ENCODE measurements at regions not wholly inside any gene's neighbourhood (a gene's known extent, or its start where the extent isn't known, plus 50 kb on each side); places are given as distances from the start of the nearest gene placed in this dataset.
"Not testable (repeated sequence)": the region's sequence is repeated elsewhere in the genome, so short reads cannot be mapped to it uniquely, and the experiment has no call there.

DNA sequence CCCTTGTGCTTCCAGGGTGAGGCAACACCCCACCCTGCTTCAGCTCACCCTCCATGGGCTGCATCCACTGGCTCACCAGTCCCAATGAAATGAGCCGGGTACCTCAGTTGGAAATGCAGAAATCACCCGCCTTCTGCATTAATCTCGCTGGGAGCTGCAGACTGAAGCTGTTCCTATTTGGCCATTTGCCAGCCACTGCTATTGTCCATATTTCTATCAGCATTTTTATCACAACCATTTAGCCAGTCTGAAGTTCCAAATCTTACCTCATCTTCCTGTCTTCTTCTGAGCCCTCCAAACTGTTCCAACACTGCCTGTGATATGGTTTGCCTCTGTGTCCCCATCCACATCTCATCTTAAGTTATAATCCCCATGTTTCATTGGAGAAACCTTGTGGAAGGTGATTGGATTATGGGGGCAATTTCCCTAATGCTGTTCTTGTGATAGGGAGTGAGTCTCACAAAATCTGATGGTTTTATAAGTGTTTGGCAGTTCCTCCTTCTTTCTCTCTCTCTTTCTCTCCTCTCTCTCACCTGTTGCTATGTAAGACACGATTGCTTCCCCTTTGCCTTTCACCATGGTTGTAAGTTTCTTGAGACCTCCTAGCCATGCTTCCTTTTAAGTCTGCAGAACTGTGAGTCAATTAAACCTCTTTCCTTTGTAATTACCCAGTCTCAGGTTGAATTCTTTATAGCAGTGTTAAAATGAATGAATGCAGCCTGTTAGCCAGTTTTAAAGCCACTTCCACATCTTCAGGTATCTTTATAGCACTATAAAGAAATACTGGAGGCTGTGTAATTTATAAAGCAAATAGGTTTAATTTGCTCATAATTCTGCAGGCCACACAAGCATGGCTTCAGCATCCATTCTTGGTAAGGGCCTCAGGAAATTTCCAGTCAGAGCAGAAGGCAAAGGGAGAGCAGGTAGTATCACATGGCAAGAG lies 203.5 kb downstream of the FCRL5 start:
- H3K36me3 ChIP-seq (ENCODE audit: low read depth): no peaks in the 10 kb centered on the region
- H3K4me3 ChIP-seq: no peak overlapping the region
- intact Hi-C loops (cut with micrococcal nuclease; ENCODE audit: unreplicated experiment): no loop called here
- POLR2A ChIA-PET (ENCODE audit: unreplicated experiment): no interaction called here
- H2AFZ ChIP-seq: no peak overlapping the region
- H3F3A ChIP-seq (ENCODE audit: insufficient read depth, low read depth): no peaks in the 10 kb centered on the region
- H3K9me2 ChIP-seq (ENCODE audit: insufficient read depth): no peaks in the 10 kb centered on the region
- H3K4me1 ChIP-seq (replicated peaks; ENCODE audit: insufficient read depth): no peaks in the 10 kb centered on the region
- CTCF ChIA-PET: no interaction called here
- TF ChIP-seq, protein P1, sequence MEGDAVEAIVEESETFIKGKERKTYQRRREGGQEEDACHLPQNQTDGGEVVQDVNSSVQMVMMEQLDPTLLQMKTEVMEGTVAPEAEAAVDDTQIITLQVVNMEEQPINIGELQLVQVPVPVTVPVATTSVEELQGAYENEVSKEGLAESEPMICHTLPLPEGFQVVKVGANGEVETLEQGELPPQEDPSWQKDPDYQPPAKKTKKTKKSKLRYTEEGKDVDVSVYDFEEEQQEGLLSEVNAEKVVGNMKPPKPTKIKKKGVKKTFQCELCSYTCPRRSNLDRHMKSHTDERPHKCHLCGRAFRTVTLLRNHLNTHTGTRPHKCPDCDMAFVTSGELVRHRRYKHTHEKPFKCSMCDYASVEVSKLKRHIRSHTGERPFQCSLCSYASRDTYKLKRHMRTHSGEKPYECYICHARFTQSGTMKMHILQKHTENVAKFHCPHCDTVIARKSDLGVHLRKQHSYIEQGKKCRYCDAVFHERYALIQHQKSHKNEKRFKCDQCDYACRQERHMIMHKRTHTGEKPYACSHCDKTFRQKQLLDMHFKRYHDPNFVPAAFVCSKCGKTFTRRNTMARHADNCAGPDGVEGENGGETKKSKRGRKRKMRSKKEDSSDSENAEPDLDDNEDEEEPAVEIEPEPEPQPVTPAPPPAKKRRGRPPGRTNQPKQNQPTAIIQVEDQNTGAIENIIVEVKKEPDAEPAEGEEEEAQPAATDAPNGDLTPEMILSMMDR (conservative IDR thresholded peaks at IDR 0.05): no peak
- no peak for TF ChIP-seq EZH2 (IDR thresholded peaks at IDR 0.05; ENCODE audit: low read depth)
- BruUV-seq (replicated peaks): no TSS peak
- no peaks in the 10 kb centered on the region for H3K9me3 ChIP-seq (ENCODE audit: insufficient read depth, low read depth)
- H3K4me2 ChIP-seq: no peak overlapping the region
- no peak overlapping the region for H3K27ac ChIP-seq
- H4K20me1 ChIP-seq (ENCODE audit: insufficient read depth): no peaks in the 10 kb centered on the region
- H3K79me2 ChIP-seq (ENCODE audit: low read depth): no peaks in the 10 kb centered on the region
- no peak for DNase-seq
- peaks cover 6% of the 10 kb centered on the region; the same call in 1 of the 2 replicates for H3K27me3 ChIP-seq (ENCODE audit: insufficient read depth, low read depth)

DNA sequence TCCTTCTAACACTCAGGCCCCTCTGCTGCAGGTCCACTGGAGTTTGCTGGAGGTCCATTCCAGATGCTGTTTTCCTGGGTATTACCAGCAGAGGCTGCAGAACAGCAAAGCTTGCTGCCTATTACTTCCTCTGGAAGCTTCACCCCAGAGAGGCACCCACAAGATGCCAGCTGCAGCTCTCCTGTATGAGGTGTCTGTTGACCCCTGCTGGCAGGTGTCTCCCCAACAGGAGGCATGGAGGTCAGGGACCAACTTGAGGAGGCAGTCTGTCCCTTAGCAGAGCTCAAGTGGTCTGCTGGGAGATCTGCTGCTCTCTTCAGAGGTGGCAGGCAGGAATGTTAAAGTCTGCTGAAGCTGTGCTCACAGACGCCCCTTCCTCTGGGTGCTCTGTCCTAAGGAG lies 204.8 kb downstream of the FCRL5 start:
- Histone ChIP-seq H3K36me3 (ENCODE audit: low read depth) (no peaks in the 10 kb centered on the region), H3K27ac (no peak overlapping the region), H3K4me2 (no peak overlapping the region), H2AFZ (no peak overlapping the region), H3K4me1 (replicated peaks; ENCODE audit: insufficient read depth) (no peaks in the 10 kb centered on the region), H3K9me3 (ENCODE audit: insufficient read depth, low read depth) (no peaks in the 10 kb centered on the region), H3K4me3 (no peak overlapping the region), H3K79me2 (ENCODE audit: low read depth) (no peaks in the 10 kb centered on the region), H3K27me3 (ENCODE audit: insufficient read depth, low read depth) (peaks cover 6% of the 10 kb centered on the region; the same call in 1 of the 2 replicates), H4K20me1 (ENCODE audit: insufficient read depth) (no peaks in the 10 kb centered on the region), H3F3A (ENCODE audit: insufficient read depth, low read depth) (no peaks in the 10 kb centered on the region), H3K9me2 (ENCODE audit: insufficient read depth) (no peaks in the 10 kb centered on the region)
- no peak for DNase-seq
- ChIA-PET CTCF (no interaction called here), POLR2A (ENCODE audit: unreplicated experiment) (no interaction called here)
- intact Hi-C loops (cut with micrococcal nuclease; ENCODE audit: unreplicated experiment): no loop called here
- TF ChIP-seq, protein P1 (conservative IDR thresholded peaks at IDR 0.05): no peak
- no peak for TF ChIP-seq EZH2 (IDR thresholded peaks at IDR 0.05; ENCODE audit: low read depth)
- no TSS peak for BruUV-seq (replicated peaks)

DNA sequence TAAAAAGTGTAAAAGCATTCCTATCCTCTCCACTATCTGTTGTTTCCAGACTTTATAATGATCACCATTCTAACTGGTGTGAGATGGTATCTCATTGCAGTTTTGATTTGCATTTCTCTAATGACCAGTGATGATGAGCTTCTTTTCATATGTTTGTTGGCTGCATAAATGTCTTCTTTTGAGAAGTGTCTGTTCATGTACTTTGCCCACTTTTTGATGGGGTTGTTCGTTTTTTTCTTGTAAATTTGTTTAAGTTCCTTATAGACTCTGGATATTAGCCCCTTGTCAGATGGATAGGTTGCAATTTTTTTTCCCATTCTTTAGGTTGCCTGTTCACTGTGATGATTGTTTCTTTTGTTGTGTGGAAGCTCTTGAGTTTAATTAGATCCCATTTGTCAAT lies 199.6 kb upstream of the ETV3 start:
- H4K20me1 ChIP-seq (ENCODE audit: insufficient read depth); CTCF ChIA-PET; H3K79me2 ChIP-seq (ENCODE audit: low read depth); POLR2A ChIA-PET (ENCODE audit: unreplicated experiment); DNase-seq; H3F3A ChIP-seq (ENCODE audit: insufficient read depth, low read depth); H3K27ac ChIP-seq; H3K9me2 ChIP-seq (ENCODE audit: insufficient read depth); H3K27me3 ChIP-seq (ENCODE audit: insufficient read depth, low read depth); H3K4me1 ChIP-seq (replicated peaks; ENCODE audit: insufficient read depth); H3K4me3 ChIP-seq; intact Hi-C loops (cut with micrococcal nuclease; ENCODE audit: unreplicated experiment); H3K9me3 ChIP-seq (ENCODE audit: insufficient read depth, low read depth); H2AFZ ChIP-seq; BruUV-seq (replicated peaks); H3K36me3 ChIP-seq (ENCODE audit: low read depth); H3K4me2 ChIP-seq: not testable (repeated sequence)

Data from PC-9 (cell line).